HEK293 (cell line): ENCODE measurements at regions not wholly inside any gene's neighbourhood (a gene's known extent, or its start where the extent isn't known, plus 50 kb on each side); places are given as distances from the start of the nearest gene placed in this dataset.

Experiments used
- CTCF ChIA-PET: fragments of 350-600 bp; formaldehyde crosslinking; extraction: SDS; loops from one replicate; lab custom pipeline; 2021; ENCODE audit warnings: antibody characterized with exemption; lab: Yijun Ruan, JAX
- POLR2A ChIA-PET: fragments of 300-600 bp; formaldehyde crosslinking; extraction: SDS; loops from one replicate; lab custom pipeline; 2020; ENCODE audit warnings: antibody characterized with exemption, inconsistent platforms; lab: Yijun Ruan, JAX
- H3K27ac ChIP-seq: fragments of 200-500 bp; sonication (Bioruptor generic); 2 replicates; pipeline ENCODE4 v1.5.1; 2014; ENCODE audit warnings: low read depth, low read length, control low read depth, inconsistent platforms; ENCODE audit errors: extremely low read depth
- H3K36me3 ChIP-seq, 2 experiments: fragments of 200-500 bp in 1 of 2; sonication (Bioruptor generic) in 1 of 2; 1 replicate in 1 of 2; 2 replicates in 1 of 2; pipeline ENCODE4 v1.5.1; 2014 to 2017; ENCODE audit warnings: inconsistent platforms in 2 of 2, low read length in 2 of 2; ENCODE audit not compliant: control insufficient read depth in 2 of 2, insufficient read depth in 1 of 2
- H3K4me1 ChIP-seq: fragments of 200-500 bp; sonication (Bioruptor generic); 2 replicates; pipeline ENCODE4 v1.5.1; 2014; ENCODE audit warnings: mild to moderate bottlenecking, low read length, inconsistent platforms; ENCODE audit not compliant: control insufficient read depth, insufficient read depth
- H3K4me3 ChIP-seq: 2 replicates; pipeline ENCODE4 v1.5.1; 2011; ENCODE audit warnings: low read depth, mild to moderate bottlenecking, control low read depth, low read length, moderate library complexity
- H3K9me3 ChIP-seq: fragments of 200-500 bp; sonication (Bioruptor generic); 2 replicates; pipeline ENCODE4 v1.5.1; 2014; ENCODE audit warnings: low read depth, low read length, inconsistent platforms; ENCODE audit not compliant: control insufficient read depth, insufficient read depth
- BCL11A ChIP-seq: fragments of 450-650 bp; formaldehyde crosslinking; IDR thresholded peaks from 2 replicates; pipeline ENCODE4 v1.5.1; 2016; ENCODE audit warnings: low read depth, missing biosample characterization, missing genetic modification characterization
- GLIS1 ChIP-seq: fragments of 450-650 bp; formaldehyde crosslinking; IDR thresholded peaks from 2 replicates; pipeline ENCODE4 v1.5.1; 2016; ENCODE audit warnings: missing biosample characterization, missing genetic modification characterization
- HOXA7 ChIP-seq: sonication (generic); formaldehyde crosslinking; IDR thresholded peaks from 2 replicates; pipeline ENCODE4 v1.8.1; 2022; ENCODE audit warnings: missing genetic modification reagents, borderline replicate concordance
- HOXC10 ChIP-seq: sonication (generic); formaldehyde crosslinking; IDR thresholded peaks from 2 replicates; pipeline ENCODE4 v1.8.1; 2023; ENCODE audit warnings: mild to moderate bottlenecking, missing genetic modification reagents
- REPIN1 ChIP-seq: fragments of 450-650 bp; formaldehyde crosslinking; IDR thresholded peaks from 2 replicates; pipeline ENCODE4 v1.5.1; 2017; ENCODE audit warnings: missing biosample characterization, missing genetic modification characterization, low read depth
- SP2 ChIP-seq: fragments of 450-650 bp; formaldehyde crosslinking; IDR thresholded peaks from 2 replicates; pipeline ENCODE4 v1.5.1; 2016; ENCODE audit warnings: missing biosample characterization, missing genetic modification characterization
- ZBTB1 ChIP-seq: fragments of 450-650 bp; formaldehyde crosslinking; IDR thresholded peaks from 2 replicates; pipeline ENCODE4 v1.5.1; 2016; ENCODE audit warnings: missing biosample characterization, missing genetic modification characterization
- ZBTB10 ChIP-seq: fragments of 450-650 bp; formaldehyde crosslinking; IDR thresholded peaks from 2 replicates; pipeline ENCODE4 v1.5.1; 2016; ENCODE audit warnings: missing biosample characterization, missing genetic modification characterization
- ZEB2 ChIP-seq: fragments of 450-650 bp; formaldehyde crosslinking; IDR thresholded peaks from 2 replicates; pipeline ENCODE4 v1.5.1; 2016; ENCODE audit warnings: missing biosample characterization, missing genetic modification characterization
- ZNF112 ChIP-seq: fragments of 450-650 bp; formaldehyde crosslinking; IDR thresholded peaks from 2 replicates; pipeline ENCODE4 v1.5.0; 2017; ENCODE audit warnings: missing biosample characterization, missing genetic modification characterization
- ZNF146 ChIP-seq: fragments of 450-650 bp; formaldehyde crosslinking; IDR thresholded peaks from 2 replicates; pipeline ENCODE4 v1.5.1; 2016; ENCODE audit warnings: missing biosample characterization, missing genetic modification characterization
- ZNF155 ChIP-seq: fragments of 450-650 bp; formaldehyde crosslinking; IDR thresholded peaks from 2 replicates; pipeline ENCODE4 v1.5.1; 2016; ENCODE audit warnings: missing biosample characterization, missing genetic modification characterization
- ZNF174 ChIP-seq: fragments of 450-650 bp; formaldehyde crosslinking; IDR thresholded peaks from 2 replicates; pipeline ENCODE4 v1.5.0; 2017; ENCODE audit warnings: missing biosample characterization, mild to moderate bottlenecking, missing genetic modification characterization
- ZNF24 ChIP-seq: fragments of 450-650 bp; formaldehyde crosslinking; IDR thresholded peaks from 2 replicates; pipeline ENCODE4 v1.5.1; 2016; ENCODE audit warnings: missing biosample characterization, missing genetic modification characterization
- ZNF341 ChIP-seq: fragments of 450-650 bp; formaldehyde crosslinking; IDR thresholded peaks from 2 replicates; pipeline ENCODE4; 2016; ENCODE audit warnings: low read depth, missing biosample characterization, missing genetic modification characterization
- ZNF362 ChIP-seq: fragments of 450-650 bp; formaldehyde crosslinking; IDR thresholded peaks from 2 replicates; pipeline ENCODE4 v1.5.1; 2016; ENCODE audit warnings: missing biosample characterization, missing genetic modification characterization
- ZNF37A ChIP-seq: fragments of 450-650 bp; IDR thresholded peaks from 2 replicates; pipeline ENCODE4 v1.5.1; 2018; ENCODE audit warnings: missing biosample characterization, missing genetic modification characterization
- ZNF488 ChIP-seq: fragments of 450-650 bp; formaldehyde crosslinking; IDR thresholded peaks from 2 replicates; pipeline ENCODE4 v1.5.1; 2016; ENCODE audit warnings: missing biosample characterization, missing genetic modification characterization
- ZNF529 ChIP-seq: fragments of 450-650 bp; formaldehyde crosslinking; IDR thresholded peaks from 2 replicates; pipeline ENCODE4 v1.5.1; 2017; ENCODE audit warnings: missing genetic modification characterization, missing biosample characterization; ENCODE audit not compliant: insufficient replicate concordance
- ZNF530 ChIP-seq: fragments of 450-650 bp; formaldehyde crosslinking; IDR thresholded peaks from 2 replicates; pipeline ENCODE4 v1.5.1; 2016; ENCODE audit warnings: low read depth, missing biosample characterization, missing genetic modification characterization
- ZNF585B ChIP-seq: fragments of 450-650 bp; formaldehyde crosslinking; IDR thresholded peaks from 2 replicates; pipeline ENCODE4 v1.5.1; 2016; ENCODE audit warnings: missing biosample characterization, missing genetic modification characterization
- ZNF621 ChIP-seq: fragments of 450-650 bp; formaldehyde crosslinking; IDR thresholded peaks from 2 replicates; pipeline ENCODE4 v1.5.1; 2017; ENCODE audit warnings: missing biosample characterization, missing genetic modification characterization
- ZNF701 ChIP-seq: fragments of 450-650 bp; formaldehyde crosslinking; IDR thresholded peaks from 2 replicates; pipeline ENCODE4 v1.5.1; 2016; ENCODE audit warnings: missing biosample characterization, missing genetic modification characterization
- ZNF830 ChIP-seq: fragments of 450-650 bp; IDR thresholded peaks from 2 replicates; pipeline ENCODE4 v1.5.0; 2018; ENCODE audit warnings: missing biosample characterization, missing genetic modification characterization, low read depth, mild to moderate bottlenecking, moderate library complexity
- TF ChIP-seq, protein P1 (sequence below): fragments of 450-650 bp; formaldehyde crosslinking; IDR thresholded peaks from 2 replicates; pipeline ENCODE4 v1.5.1; 2016; ENCODE audit warnings: missing biosample characterization, missing genetic modification characterization
- TF ChIP-seq, protein P2 (sequence below): fragments of 450-650 bp; formaldehyde crosslinking; IDR thresholded peaks from 2 replicates; pipeline ENCODE4 v1.5.1; 2016; ENCODE audit warnings: missing biosample characterization, missing genetic modification characterization, low read depth
- TF ChIP-seq, protein P3 (sequence below): fragments of 450-650 bp; formaldehyde crosslinking; conservative IDR thresholded peaks from 2 replicates; pipeline ENCODE4 v1.5.1; 2016; ENCODE audit warnings: low read depth, missing biosample characterization, missing genetic modification characterization

GRCh38 chr18:59818769-59819168, 81.0 kb upstream of the PMAIP1 start (continued):
- TF ChIP-seq, protein P1, sequence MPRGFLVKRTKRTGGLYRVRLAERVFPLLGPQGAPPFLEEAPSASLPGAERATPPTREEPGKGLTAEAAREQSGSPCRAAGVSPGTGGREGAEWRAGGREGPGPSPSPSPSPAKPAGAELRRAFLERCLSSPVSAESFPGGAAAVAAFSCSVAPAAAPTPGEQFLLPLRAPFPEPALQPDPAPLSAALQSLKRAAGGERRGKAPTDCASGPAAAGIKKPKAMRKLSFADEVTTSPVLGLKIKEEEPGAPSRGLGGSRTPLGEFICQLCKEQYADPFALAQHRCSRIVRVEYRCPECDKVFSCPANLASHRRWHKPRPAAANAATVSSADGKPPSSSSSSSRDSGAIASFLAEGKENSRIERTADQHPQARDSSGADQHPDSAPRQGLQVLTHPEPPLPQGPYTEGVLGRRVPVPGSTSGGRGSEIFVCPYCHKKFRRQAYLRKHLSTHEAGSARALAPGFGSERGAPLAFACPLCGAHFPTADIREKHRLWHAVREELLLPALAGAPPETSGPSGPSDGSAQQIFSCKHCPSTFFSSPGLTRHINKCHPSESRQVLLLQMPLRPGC (tag by site-specific recombination) = no peak
- TF ChIP-seq ZBTB1 (tag by site-specific recombination) (no peak), ZEB2 (no peak), ZNF362 (tag by site-specific recombination) (no peak), ZNF37A (tag by site-specific recombination) (no peak), REPIN1 (tag by site-specific recombination) (no peak), HOXC10 (CRISPR knock-in tag) (no peak), ZNF488 (no peak), ZNF585B (tag by site-specific recombination) (no peak), ZNF830 (no peak), ZNF701 (tag by site-specific recombination) (no peak)
- TF ChIP-seq, protein P2, sequence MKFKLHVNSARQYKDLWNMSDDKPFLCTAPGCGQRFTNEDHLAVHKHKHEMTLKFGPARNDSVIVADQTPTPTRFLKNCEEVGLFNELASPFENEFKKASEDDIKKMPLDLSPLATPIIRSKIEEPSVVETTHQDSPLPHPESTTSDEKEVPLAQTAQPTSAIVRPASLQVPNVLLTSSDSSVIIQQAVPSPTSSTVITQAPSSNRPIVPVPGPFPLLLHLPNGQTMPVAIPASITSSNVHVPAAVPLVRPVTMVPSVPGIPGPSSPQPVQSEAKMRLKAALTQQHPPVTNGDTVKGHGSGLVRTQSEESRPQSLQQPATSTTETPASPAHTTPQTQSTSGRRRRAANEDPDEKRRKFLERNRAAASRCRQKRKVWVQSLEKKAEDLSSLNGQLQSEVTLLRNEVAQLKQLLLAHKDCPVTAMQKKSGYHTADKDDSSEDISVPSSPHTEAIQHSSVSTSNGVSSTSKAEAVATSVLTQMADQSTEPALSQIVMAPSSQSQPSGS (tag by site-specific recombination) = no peak
- TF ChIP-seq, protein P3, sequence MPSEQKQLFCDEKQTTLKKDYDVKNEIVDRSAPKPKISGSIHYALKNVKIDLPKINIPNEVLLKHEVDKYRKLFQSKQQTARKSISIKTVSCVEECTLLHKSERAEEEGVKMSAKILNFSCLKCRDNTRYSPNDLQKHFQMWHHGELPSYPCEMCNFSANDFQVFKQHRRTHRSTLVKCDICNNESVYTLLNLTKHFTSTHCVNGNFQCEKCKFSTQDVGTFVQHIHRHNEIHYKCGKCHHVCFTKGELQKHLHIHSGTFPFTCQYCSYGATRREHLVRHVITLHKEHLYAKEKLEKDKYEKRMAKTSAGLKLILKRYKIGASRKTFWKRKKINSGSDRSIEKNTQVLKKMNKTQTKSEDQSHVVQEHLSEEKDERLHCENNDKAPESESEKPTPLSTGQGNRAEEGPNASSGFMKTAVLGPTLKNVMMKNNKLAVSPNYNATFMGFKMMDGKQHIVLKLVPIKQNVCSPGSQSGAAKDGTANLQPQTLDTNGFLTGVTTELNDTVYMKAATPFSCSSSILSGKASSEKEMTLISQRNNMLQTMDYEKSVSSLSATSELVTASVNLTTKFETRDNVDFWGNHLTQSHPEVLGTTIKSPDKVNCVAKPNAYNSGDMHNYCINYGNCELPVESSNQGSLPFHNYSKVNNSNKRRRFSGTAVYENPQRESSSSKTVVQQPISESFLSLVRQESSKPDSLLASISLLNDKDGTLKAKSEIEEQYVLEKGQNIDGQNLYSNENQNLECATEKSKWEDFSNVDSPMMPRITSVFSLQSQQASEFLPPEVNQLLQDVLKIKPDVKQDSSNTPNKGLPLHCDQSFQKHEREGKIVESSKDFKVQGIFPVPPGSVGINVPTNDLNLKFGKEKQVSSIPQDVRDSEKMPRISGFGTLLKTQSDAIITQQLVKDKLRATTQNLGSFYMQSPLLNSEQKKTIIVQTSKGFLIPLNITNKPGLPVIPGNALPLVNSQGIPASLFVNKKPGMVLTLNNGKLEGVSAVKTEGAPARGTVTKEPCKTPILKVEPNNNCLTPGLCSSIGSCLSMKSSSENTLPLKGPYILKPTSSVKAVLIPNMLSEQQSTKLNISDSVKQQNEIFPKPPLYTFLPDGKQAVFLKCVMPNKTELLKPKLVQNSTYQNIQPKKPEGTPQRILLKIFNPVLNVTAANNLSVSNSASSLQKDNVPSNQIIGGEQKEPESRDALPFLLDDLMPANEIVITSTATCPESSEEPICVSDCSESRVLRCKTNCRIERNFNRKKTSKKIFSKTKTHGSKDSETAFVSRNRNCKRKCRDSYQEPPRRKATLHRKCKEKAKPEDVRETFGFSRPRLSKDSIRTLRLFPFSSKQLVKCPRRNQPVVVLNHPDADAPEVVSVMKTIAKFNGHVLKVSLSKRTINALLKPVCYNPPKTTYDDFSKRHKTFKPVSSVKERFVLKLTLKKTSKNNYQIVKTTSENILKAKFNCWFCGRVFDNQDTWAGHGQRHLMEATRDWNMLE = no peak
- TF ChIP-seq, all 188 proteins: peak for 0

GRCh38 chr18:59814891-59815290, 84.9 kb upstream of the PMAIP1 start:
- ChIA-PET POLR2A (no interaction called here), CTCF (interaction anchor here (0.6 to 4.4 kb wide), 2 partner anchors 9 to 565 kb away, joined by 3 to 28 read pairs; no protein-coding TSS in a partner anchor)
- H3K27ac ChIP-seq = no peak overlapping the region
- no peak overlapping the region for H3K4me3 ChIP-seq
- H3K4me1 ChIP-seq = no peaks in the 10 kb centered on the region
- no peaks in the 10 kb centered on the region for H3K9me3 ChIP-seq
- TF ChIP-seq BCL11A (tag by site-specific recombination) (no peak), ZNF155 (tag by site-specific recombination) (no peak), ZNF174 (tag by site-specific recombination) (no peak), SP2 (tag by site-specific recombination) (no peak), ZNF621 (tag by site-specific recombination) (no peak), GLIS1 (tag by site-specific recombination) (no peak), ZBTB10 (no peak), ZNF37A (tag by site-specific recombination) (no peak), ZNF146 (no peak), ZNF112 (tag by site-specific recombination) (no peak), ZNF529 (tag by site-specific recombination) (no peak), HOXA7 (no peak), ZNF341 (no peak), ZNF530 (no peak), ZNF24 (tag by site-specific recombination) (no peak)
- H3K36me3 ChIP-seq = no peaks in the 10 kb centered on the region
